Stimulated activated CD4-positive, alpha-beta T cell treated with anti-CD3 and anti-CD28 coated beads, TNF-alpha, amount 100 ng/mL, for 1 hour (primary cell): ENCODE measurements at regions not wholly inside any gene's neighbourhood (a gene's known extent, or its start where the extent isn't known, plus 50 kb on each side); places are given as distances from the start of the nearest gene placed in this dataset.

ENCODE experiments used
- DNase-seq, 3 donors: peaks; one replicate each; pipeline ENCODE4 v3.0.0-alpha.2; 2020; ENCODE audit warnings: low read depth in 3 of 3, low spot score in 1 of 3

DNA sequence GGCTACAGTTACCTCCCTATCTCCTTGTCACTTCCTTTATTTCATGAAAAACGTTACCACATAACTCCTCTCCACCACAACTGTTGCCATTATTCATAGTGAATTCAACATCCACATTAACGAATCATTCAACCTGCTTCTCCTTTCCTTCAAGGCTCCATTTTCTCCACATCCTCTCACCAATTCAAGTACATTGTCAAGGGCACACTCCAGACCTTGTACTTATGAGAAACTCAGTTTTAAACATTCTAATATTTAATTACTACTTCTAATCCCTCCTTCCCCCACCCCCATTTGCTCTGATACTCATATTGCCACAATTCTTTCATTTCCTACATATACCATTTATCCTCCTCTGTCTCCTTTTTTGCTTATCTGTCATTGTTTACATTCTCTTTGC, 871.2 kb downstream of the TUSC7 start:
- DNase-seq: no peak

GRCh38 chr3:117586161-117586560, 876.6 kb downstream of the TUSC7 start:
- no peak for DNase-seq

DNA sequence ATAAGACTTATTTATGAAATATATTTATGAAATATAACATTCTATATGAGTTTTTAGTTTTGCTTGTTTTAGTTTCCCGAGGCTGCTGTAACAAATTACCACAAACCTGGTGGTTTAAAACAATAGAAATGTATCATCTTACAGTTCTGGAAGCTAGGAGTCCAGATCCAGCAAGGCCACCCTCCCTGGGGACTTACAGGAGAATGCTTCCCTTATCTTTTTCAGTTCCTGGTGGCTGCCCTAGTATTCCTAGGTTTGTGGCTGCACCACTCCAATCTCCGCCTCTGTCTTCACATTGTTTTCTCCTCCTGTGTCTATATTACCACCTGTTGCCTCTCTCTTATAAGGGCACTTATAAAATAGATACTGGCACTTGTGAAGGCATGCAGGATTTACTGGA, 877.8 kb downstream of the TUSC7 start:
- no peak for DNase-seq

GRCh38 chr3:117589454-117589853, 879.9 kb downstream of the TUSC7 start:
- DNase-seq: no peak

GRCh38 chr3:117595615-117596014, 886.0 kb downstream of the TUSC7 start:
- no peak for DNase-seq

- no peak for DNase-seq
These were observed 886.9 kb downstream of the TUSC7 start for GRCh38 chr3:117596503-117596902.

GRCh38 chr3:117597865-117598264, 888.3 kb downstream of the TUSC7 start:
- DNase-seq: no peak

DNA sequence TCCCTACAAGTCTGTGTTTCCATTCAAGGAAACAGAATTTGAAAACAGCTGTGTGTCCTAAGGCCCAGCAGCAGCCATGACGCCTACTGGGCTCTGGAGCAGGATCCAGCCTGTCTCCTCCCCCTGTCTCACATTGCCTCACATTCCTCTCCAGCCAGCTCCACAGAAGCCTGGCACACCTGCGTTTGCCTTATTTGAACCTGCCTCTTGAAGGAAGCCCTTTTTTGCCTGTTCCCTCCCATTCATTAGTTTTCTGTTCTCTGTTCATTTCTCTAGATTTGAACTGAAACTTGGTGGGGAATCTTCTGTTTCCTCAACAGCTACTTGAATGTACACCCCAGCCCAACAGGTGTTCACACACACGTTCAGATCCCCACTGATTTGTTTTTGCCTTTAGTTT, 890.5 kb downstream of the TUSC7 start:
- DNase-seq: no peak

DNA sequence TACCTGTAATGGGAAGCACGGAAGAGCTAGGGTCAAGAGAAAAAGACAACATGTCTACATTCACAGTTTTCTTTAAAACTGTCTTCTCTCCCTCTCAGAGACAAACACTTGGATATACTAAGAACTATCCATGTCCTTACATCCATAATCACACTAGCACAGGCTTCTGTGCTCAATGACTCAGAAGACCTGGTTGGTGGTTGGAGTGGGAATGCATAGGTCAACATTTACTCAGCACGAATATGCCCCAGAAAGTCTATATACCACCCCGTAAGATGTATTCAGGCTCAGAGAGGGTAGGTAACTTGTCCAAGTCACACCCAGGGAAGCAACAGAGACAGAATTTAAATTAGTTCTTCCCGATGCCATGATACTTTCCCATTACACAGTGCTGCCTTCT, 891.1 kb downstream of the TUSC7 start:
- DNase-seq: no peak

GRCh38 chr3:117602058-117602644, 892.6 kb downstream of the TUSC7 start:
- no peak for DNase-seq

DNA sequence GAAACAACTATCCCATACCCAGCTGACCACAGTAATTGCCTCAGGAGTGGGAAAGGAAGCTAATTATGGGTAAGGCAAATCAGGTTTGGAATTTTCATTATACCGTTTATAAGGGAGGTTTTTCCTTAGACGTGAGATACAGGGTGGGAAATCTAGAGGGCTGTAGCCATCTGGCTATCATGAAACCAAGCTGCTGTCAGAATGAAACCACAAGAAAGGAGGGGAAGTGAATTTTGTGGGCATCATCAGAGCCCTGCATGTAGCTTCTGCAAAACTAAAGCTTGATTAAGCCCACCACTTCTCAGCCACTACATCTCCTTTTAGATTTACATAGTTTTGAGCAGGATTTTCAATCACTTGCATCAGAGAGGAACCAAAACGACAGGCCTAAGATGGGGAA, 893.5 kb downstream of the TUSC7 start:
- DNase-seq: no peak

DNA sequence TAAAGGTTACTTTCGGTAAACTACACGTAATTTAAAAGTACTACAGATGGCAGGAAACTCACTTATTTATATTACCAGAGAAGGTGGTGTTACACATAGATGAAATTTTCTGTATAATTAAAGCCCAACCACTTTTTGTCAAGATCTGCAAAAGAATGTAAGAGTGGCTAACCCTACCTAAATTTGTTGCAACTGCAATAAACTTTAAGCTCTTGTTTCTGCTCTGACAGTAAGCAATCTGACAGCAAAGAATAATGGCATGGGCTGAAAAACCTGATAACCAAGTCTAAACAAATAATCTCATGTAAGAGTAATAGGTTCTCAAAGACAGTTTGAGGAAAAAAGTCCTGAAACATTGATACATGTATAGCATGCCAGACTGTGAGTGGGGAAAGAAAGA, 897.3 kb downstream of the TUSC7 start:
- no peak for DNase-seq

DNA sequence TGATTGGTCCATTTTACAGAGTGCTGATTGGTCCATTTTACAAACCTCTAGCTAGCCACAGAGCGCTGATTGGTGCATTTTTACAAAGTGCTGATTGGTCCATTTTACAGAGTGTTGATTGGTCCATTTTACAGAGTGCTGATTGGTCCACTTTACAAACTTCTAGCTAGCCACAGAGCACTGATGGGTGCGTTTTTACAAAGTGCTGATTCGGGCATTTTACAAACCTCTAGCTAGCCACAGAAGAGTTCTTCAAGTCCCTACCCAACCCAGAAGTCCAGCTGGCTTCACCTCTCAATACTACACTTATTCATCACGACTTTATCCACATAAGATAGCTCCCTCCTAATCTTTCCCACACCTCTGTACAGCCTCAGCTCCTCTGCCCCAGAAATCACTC, 899.8 kb downstream of the TUSC7 start:
- DNase-seq: no peak

- DNase-seq: no peak
These were observed 900.6 kb downstream of the TUSC7 start for GRCh38 chr3:117610156-117610555.

DNA sequence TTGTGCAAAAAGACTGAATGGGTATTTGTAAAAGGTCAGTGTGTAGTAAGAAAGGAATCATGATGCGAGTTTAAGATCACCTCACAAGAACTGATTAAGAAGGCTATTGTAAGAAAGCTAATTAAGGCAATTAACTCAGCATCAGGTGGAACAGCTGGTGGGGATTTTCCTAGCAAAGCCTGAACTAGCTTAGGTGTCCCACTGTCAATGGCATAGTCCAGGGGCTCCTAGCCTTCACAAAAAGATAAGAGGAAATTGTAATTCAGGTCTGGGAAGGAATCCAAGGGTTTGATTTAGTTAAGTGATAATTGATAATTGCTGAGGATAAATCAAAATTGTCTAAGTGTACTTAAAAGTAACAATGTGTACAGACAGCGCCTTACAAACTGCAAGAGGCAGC, 901.6 kb downstream of the TUSC7 start:
- no peak for DNase-seq

DNA sequence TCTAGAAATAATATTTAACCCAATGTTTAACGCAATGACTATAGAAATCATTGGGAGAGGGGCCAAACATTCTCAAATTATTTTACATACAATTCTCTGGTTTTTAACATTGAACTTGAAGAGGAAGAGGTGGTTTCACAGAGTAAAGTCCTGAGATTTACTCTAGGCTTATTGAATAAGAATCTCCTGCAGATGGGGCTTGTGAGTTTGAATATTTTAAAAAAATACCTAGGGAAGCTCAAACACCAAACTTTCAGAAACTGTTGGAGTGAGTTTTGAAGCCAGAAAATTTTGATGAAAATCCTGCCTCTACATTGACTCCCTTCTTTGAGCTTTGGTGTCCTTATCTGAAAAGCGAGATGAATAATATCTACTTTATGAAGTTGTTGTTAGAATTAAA, 906.6 kb downstream of the TUSC7 start:
- no peak for DNase-seq

GRCh38 chr3:117617906-117618305, 908.3 kb downstream of the TUSC7 start:
- DNase-seq: no peak

DNA sequence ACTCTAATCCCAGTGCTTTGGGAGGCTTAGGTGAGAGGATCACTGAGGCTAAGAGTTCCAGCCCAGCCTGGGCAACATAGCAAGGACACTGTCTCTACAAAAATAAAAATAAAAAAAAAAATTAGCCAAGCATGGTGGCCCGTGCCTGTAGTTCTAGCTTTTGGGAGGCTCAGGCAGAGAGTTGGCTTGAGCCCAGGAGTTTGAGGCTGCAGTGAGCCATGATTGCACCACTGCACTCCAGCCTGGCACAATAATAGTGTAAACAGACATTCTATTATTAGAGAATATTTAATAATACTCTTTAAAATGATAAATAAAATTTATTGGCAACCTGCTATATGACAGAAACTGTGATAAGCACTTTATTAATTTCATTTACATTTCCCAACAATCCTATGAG, 908.9 kb downstream of the TUSC7 start:
- no peak for DNase-seq

- DNase-seq: no peak
These were observed 910.2 kb downstream of the TUSC7 start for GRCh38 chr3:117619805-117620204.

DNA sequence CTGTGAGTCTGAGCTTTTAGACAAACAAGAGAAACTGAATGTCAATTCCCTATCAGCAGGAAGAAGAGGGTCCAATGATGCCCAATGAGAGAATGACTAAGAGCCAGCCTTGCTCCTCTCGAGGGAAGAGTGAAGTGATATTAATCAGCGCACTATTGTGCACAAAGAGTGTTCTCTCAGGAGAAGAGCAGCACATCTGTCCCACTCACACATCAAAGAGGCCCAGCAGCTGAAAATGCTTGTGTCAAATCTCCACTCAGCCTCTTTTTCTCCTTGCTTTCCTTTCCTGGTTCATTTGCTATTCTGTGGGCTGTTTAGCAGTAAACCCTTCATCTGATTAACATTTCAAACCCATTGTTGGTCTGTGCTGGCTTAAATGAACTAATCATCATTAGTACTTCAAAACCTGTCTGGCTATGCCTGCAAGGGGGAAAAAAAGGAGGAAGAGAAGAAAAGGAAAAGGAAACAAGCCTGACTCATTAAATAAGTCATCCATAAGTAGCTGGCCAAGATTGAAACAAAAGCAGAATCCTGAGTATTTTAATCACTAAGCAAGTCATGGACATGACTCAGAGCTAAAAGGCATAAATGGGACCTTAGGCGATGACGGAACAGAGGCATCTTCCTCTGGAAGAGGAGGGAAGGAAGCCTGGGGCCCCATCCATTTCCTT, 912.7 kb downstream of the TUSC7 start:
- DNase-seq: no peak

DNA sequence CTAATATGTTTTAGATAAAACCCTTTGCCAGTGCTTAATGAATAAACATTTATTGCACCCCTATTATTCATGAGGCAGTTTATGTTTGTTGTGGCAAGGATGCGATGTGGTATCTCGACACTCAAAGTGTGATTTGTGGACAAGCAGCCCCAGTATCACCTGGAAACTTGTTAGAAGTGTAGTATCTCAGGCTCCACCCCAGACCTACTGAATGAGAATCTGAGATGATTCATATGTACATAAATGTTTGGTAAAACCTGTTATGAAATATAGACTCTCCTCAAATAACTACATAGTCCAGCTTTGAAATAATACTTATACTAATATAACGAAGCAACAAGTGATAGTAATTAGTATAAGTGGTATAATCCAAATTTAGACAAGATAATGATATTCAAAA, 914.8 kb downstream of the TUSC7 start:
- no peak for DNase-seq

DNA sequence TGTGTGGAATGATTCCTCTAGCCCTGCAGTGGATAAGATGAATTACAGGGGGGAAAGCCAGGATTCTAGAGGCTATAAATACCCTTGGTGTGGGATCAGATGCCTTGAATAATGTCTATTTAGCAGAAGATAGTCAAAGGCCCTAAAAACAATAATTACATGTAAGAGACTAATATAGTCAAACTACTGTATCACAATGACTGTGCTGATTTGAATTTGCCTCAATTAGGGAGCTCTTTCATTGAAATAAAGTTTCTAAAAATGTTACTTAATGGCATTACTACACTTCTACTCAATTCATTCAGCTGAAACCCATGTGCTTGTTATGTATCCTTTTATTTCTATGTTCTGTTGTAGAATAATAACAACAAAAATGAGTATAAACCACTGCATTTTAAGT, 915.6 kb downstream of the TUSC7 start:
- no peak for DNase-seq

GRCh38 chr3:117626577-117626976, 917.0 kb downstream of the TUSC7 start:
- no peak for DNase-seq
